Neural cell (in vitro differentiated cells): ENCODE measurements at regions not wholly inside any gene's neighbourhood (a gene's known extent, or its start where the extent isn't known, plus 50 kb on each side); places are given as distances from the start of the nearest gene placed in this dataset.

Experiments used
- CTCF ChIP-seq: fragments of 450-650 bp; IDR thresholded peaks from 2 replicates; pipeline ENCODE4 v1.5.1; 2014; ENCODE audit warnings: antibody characterized with exemption, mild to moderate bottlenecking, moderate library complexity; ENCODE audit not compliant: poor library complexity, severe bottlenecking
- EP300 ChIP-seq: fragments of 450-650 bp; conservative IDR thresholded peaks from 2 replicates; pipeline ENCODE4 v1.6.1; 2014; ENCODE audit warnings: antibody characterized with exemption, mild to moderate bottlenecking, moderate library complexity; ENCODE audit not compliant: poor library complexity, severe bottlenecking
- EZH2 ChIP-seq: fragments of 200-600, 300-800 bp; shearing (Covaris generic), sonication (generic); IDR thresholded peaks from 2 replicates; pipeline ENCODE4 v1.6.1; 2014; ENCODE audit warnings: antibody characterized with exemption, low read length, borderline replicate concordance, mild to moderate bottlenecking; ENCODE audit not compliant: insufficient read depth, poor library complexity, severe bottlenecking
- POLR2AphosphoS5 ChIP-seq: IDR thresholded peaks from 2 replicates; pipeline ENCODE4 v1.6.1; 2012
- RAD21 ChIP-seq: fragments of 450-650 bp; conservative IDR thresholded peaks from 2 replicates; pipeline ENCODE4 v1.6.1; 2014; ENCODE audit warnings: antibody characterized with exemption, mild to moderate bottlenecking, moderate library complexity
- SMC3 ChIP-seq: fragments of 450-650 bp; conservative IDR thresholded peaks from 2 replicates; pipeline ENCODE4 v1.6.1; 2014; ENCODE audit warnings: antibody characterized with exemption, mild to moderate bottlenecking, moderate library complexity; ENCODE audit not compliant: poor library complexity
- TAF1 ChIP-seq: IDR thresholded peaks from 2 replicates; pipeline ENCODE4 v1.6.1; 2012; ENCODE audit warnings: low read depth

GRCh38 chr5:57825031-57825686 lies 342.5 kb upstream of the ACTBL2 start:
- TF ChIP-seq CTCF (no peak), POLR2AphosphoS5 (no peak), EZH2 (no peak), TAF1 (no peak), EP300 (no peak), RAD21 (no peak), SMC3 (no peak)
